Fibroblast of lung (primary cell): ENCODE measurements at regions not wholly inside any gene's neighbourhood (a gene's known extent, or its start where the extent isn't known, plus 50 kb on each side); places are given as distances from the start of the nearest gene placed in this dataset.

Experiments
- DNase-seq, 2 donors: peaks; one replicate each; pipeline versions ENCODE4 v3.0.0 to v3.0.0-alpha.2; 2010; ENCODE audit warnings: low read depth in 2 of 2
- H2AFZ ChIP-seq: 2 replicates; pipeline ENCODE4 v1.5.1; 2012; ENCODE audit warnings: low read length, control low read depth, inconsistent platforms
- H3K27ac ChIP-seq: 2 replicates; pipeline ENCODE4 v1.5.1; 2011; ENCODE audit warnings: low read length, control low read depth; ENCODE audit not compliant: insufficient read depth
- H3K27me3 ChIP-seq: 2 replicates; pipeline ENCODE4 v1.5.1; 2011; ENCODE audit warnings: mild to moderate bottlenecking, low read length; ENCODE audit not compliant: control insufficient read depth, insufficient read depth
- H3K36me3 ChIP-seq: 2 replicates; pipeline ENCODE4 v1.5.1; 2011; ENCODE audit warnings: low read length; ENCODE audit not compliant: control insufficient read depth, insufficient read depth
- H3K4me1 ChIP-seq: 2 replicates; pipeline ENCODE4 v1.5.1; 2011; ENCODE audit warnings: low read length; ENCODE audit not compliant: control insufficient read depth, insufficient read depth; ENCODE audit errors: extremely low read depth
- H3K4me2 ChIP-seq: 2 replicates; pipeline ENCODE4 v1.5.1; 2011; ENCODE audit warnings: low read length, control low read depth; ENCODE audit not compliant: insufficient read depth; ENCODE audit errors: extremely low read depth
- H3K4me3 ChIP-seq, 4 experiments: fragments of 200-600 bp in 1 of 4; sonication (generic) in 1 of 4; replicated peaks in 1 of 4; 2 replicates each; pipeline ENCODE4 v1.5.1; 2011 to 2016; ENCODE audit warnings: low read length in 4 of 4, low read depth in 3 of 4, mild to moderate bottlenecking in 3 of 4, control low read depth in 2 of 4, inconsistent platforms in 1 of 4, mixed read lengths in 1 of 4; ENCODE audit not compliant: insufficient read depth in 1 of 4; ENCODE audit errors: control extremely low read depth in 1 of 4
- H3K79me2 ChIP-seq: 2 replicates; pipeline ENCODE4 v1.5.1; 2012; ENCODE audit warnings: mild to moderate bottlenecking, low read length, inconsistent platforms; ENCODE audit not compliant: control insufficient read depth, insufficient read depth
- H3K9ac ChIP-seq: 2 replicates; pipeline ENCODE4 v1.5.1; 2011; ENCODE audit warnings: mild to moderate bottlenecking, low read length, control low read depth; ENCODE audit not compliant: insufficient read depth
- H3K9me3 ChIP-seq: 2 replicates; pipeline ENCODE4 v1.5.1; 2012; ENCODE audit warnings: low read depth, low read length; ENCODE audit not compliant: control insufficient read depth, insufficient read depth
- H4K20me1 ChIP-seq: 2 replicates; pipeline ENCODE4 v1.5.1; 2011; ENCODE audit warnings: low read length; ENCODE audit not compliant: control insufficient read depth, insufficient read depth; ENCODE audit errors: extremely low read depth
- CTCF ChIP-seq, 2 donors: IDR thresholded peaks in 1 of 2; conservative IDR thresholded peaks in 1 of 2; 1 replicate in 1 of 2; 2 replicates in 1 of 2; pipeline ENCODE4 v1.5.1; 2011 to 2012; ENCODE audit warnings: low read length in 2 of 2, control low read depth in 1 of 2, inconsistent platforms in 1 of 2, low read depth in 1 of 2, mild to moderate bottlenecking in 1 of 2
- EZH2 ChIP-seq: IDR thresholded peaks from 2 replicates; pipeline ENCODE4 v1.5.1; 2012; ENCODE audit warnings: low read length, control low read depth, mild to moderate bottlenecking; ENCODE audit errors: missing control alignments

- Histone ChIP-seq H3K9ac (no peak overlapping the region), H3K4me1 (no peaks in the 10 kb centered on the region), H3K9me3 (no peaks in the 10 kb centered on the region), H3K27ac (no peak overlapping the region), H3K27me3 (no peaks in the 10 kb centered on the region), H3K4me3 (no peak overlapping the region), H2AFZ (no peak overlapping the region), H3K4me2 (no peak overlapping the region), H3K36me3 (no peaks in the 10 kb centered on the region), H4K20me1 (no peaks in the 10 kb centered on the region), H3K79me2 (no peaks in the 10 kb centered on the region)
- DNase-seq = no peak
- TF ChIP-seq EZH2 = no peak
- TF ChIP-seq CTCF (conservative IDR thresholded peaks at IDR 0.05 in 1 of 2, IDR thresholded peaks at IDR 0.05 in 1 of 2; ENCODE audit: low read depth in 1 of 2, low read length in 2 of 2) = no peak
Measured at GRCh38 chr5:165914456-165914855, 2377.0 kb upstream of the WWC1 start.

GRCh38 chr5:165919196-165919595 lies 2372.2 kb upstream of the WWC1 start:
- Histone ChIP-seq H3K9me3 (no peaks in the 10 kb centered on the region), H3K9ac (no peak overlapping the region), H3K4me3 (no peak overlapping the region), H4K20me1 (no peaks in the 10 kb centered on the region), H3K27me3 (no peaks in the 10 kb centered on the region), H2AFZ (no peak overlapping the region), H3K4me1 (no peaks in the 10 kb centered on the region), H3K27ac (no peak overlapping the region), H3K79me2 (no peaks in the 10 kb centered on the region), H3K4me2 (no peak overlapping the region), H3K36me3 (no peaks in the 10 kb centered on the region)
- DNase-seq = no peak
- TF ChIP-seq EZH2 = no peak
- TF ChIP-seq CTCF (conservative IDR thresholded peaks at IDR 0.05 in 1 of 2, IDR thresholded peaks at IDR 0.05 in 1 of 2; ENCODE audit: low read depth in 1 of 2, low read length in 2 of 2) = no peak

- Histone ChIP-seq H2AFZ (no peak overlapping the region), H3K9ac (no peak overlapping the region), H3K4me2 (no peak overlapping the region), H3K36me3 (no peaks in the 10 kb centered on the region), H3K4me1 (no peaks in the 10 kb centered on the region), H3K9me3 (no peaks in the 10 kb centered on the region), H3K4me3 (no peak overlapping the region), H3K27me3 (no peaks in the 10 kb centered on the region), H3K79me2 (no peaks in the 10 kb centered on the region), H3K27ac (no peak overlapping the region), H4K20me1 (no peaks in the 10 kb centered on the region)
- DNase-seq = no peak
- TF ChIP-seq CTCF (conservative IDR thresholded peaks at IDR 0.05 in 1 of 2, IDR thresholded peaks at IDR 0.05 in 1 of 2; ENCODE audit: low read depth in 1 of 2, low read length in 2 of 2) = no peak
- no peak for TF ChIP-seq EZH2
Measured at GRCh38 chr5:165920655-165921054, 2370.8 kb upstream of the WWC1 start.
